Hepatocyte (in vitro differentiated cells): ENCODE measurements at regions not wholly inside any gene's neighbourhood (a gene's known extent, or its start where the extent isn't known, plus 50 kb on each side); places are given as distances from the start of the nearest gene placed in this dataset.

Experiments
- CTCF ChIP-seq: fragments of 200-600 bp; sonication (generic); IDR thresholded peaks from 2 replicates; pipeline ENCODE4 v1.5.1; 2016; ENCODE audit warnings: antibody characterized with exemption, mild to moderate bottlenecking; ENCODE audit not compliant: poor library complexity
- EZH2 ChIP-seq: fragments of 200-600 bp; sonication (generic); IDR thresholded peaks from 2 replicates; pipeline ENCODE4 v1.6.1; 2016; ENCODE audit warnings: antibody characterized with exemption, mild to moderate bottlenecking, borderline replicate concordance
- EZH2phosphoT487 ChIP-seq: fragments of 200-600 bp; sonication (generic); IDR thresholded peaks from one replicate; pipeline ENCODE4 v1.6.1; 2018; ENCODE audit warnings: antibody characterized with exemption, mild to moderate bottlenecking, low read depth, moderate library complexity; ENCODE audit not compliant: unreplicated experiment, severe bottlenecking

- TF ChIP-seq CTCF: no peak
- no peak for TF ChIP-seq EZH2
- no peak for TF ChIP-seq EZH2phosphoT487
Observed at GRCh38 chr9:764986-765385, 76.5 kb upstream of the DMRT1 start.
